K562 (cell line): ENCODE measurements at regions not wholly inside any gene's neighbourhood (a gene's known extent, or its start where the extent isn't known, plus 50 kb on each side); places are given as distances from the start of the nearest gene placed in this dataset.

Experiments
- ATAC-seq: fragments of 200-7000 bp; cut with Tn5 transposase; 3 replicates; pipeline ENCODE4 v1.9.1; 2020; ENCODE audit warnings: moderate library complexity
- BruUV-seq: library from RNA; stranded (reverse); fragments of 400-500 nt; replicated peaks from 2 replicates; lab custom pipeline; 2021; lab: Mats Ljungman, UMichigan
- CTCF ChIA-PET: fragments of 300-600 bp; formaldehyde crosslinking; extraction: SDS; loops from one replicate; lab custom pipeline; 2021; ENCODE audit warnings: low intra/inter-chr PET ratio; lab: Yijun Ruan, JAX
- POLR2A ChIA-PET: fragments of 300-600, 350-650 bp; sonication (Branson Sonifier 250); formaldehyde crosslinking; extraction: SDS; loops from one replicate; lab custom pipeline; 2021; ENCODE audit warnings: antibody characterized with exemption, inconsistent platforms; lab: Yijun Ruan, JAX
- DNase-seq, 4 experiments: peaks; one replicate each; pipeline versions ENCODE4 v3.0.0 to v3.0.0-alpha.2; 2011 to 2018; ENCODE audit warnings: low spot score in 3 of 4, mixed read lengths in 3 of 4; ENCODE audit errors: extremely low read depth in 1 of 4
- FAIRE-seq: peaks from 2 replicates; lab custom pipeline; 2011; peaks lifted over from hg19 to GRCh38; lab: Jason Lieb, UNC
- H2AFZ ChIP-seq: 2 replicates; pipeline ENCODE4 v1.6.0; 2011; ENCODE audit warnings: low read depth, low read length, control low read depth, inconsistent platforms
- H3K27ac ChIP-seq: fragments of 200-600 bp; 3 replicates; pipeline ENCODE4 v1.8.0; 2011; ENCODE audit warnings: low read depth, mild to moderate bottlenecking, control low read depth, inconsistent platforms, low read length, moderate library complexity, mixed read lengths; ENCODE audit errors: extremely low read depth
- H3K27me3 ChIP-seq, 2 experiments: fragments of 300-600 bp in 1 of 2; 2 replicates in 1 of 2; 3 replicates in 1 of 2; pipeline versions ENCODE4 v1.6.0 to v1.8.0; 2011; ENCODE audit warnings: inconsistent platforms in 2 of 2, low read length in 2 of 2, mild to moderate bottlenecking in 1 of 2, mixed read lengths in 1 of 2, moderate library complexity in 1 of 2; ENCODE audit not compliant: control insufficient read depth in 2 of 2, insufficient read depth in 2 of 2
- H3K36me3 ChIP-seq: fragments of 300-600 bp; 3 replicates; pipeline ENCODE4 v1.8.0; 2011; ENCODE audit warnings: mild to moderate bottlenecking, low read length, inconsistent platforms; ENCODE audit not compliant: control insufficient read depth, insufficient read depth
- H3K4me1 ChIP-seq, 2 experiments: fragments of 200-600 bp in 1 of 2; replicated peaks in 1 of 2; 2 replicates in 1 of 2; 3 replicates in 1 of 2; pipeline versions ENCODE4 v1.5.1 to v1.8.0; 2011; ENCODE audit warnings: inconsistent platforms in 2 of 2, low read length in 2 of 2, mild to moderate bottlenecking in 1 of 2, mixed read lengths in 1 of 2, moderate library complexity in 1 of 2; ENCODE audit not compliant: control insufficient read depth in 2 of 2, insufficient read depth in 2 of 2
- H3K4me2 ChIP-seq: 2 replicates; pipeline ENCODE4 v1.6.1; 2011; ENCODE audit warnings: low read length, control low read depth, inconsistent platforms, mixed read lengths; ENCODE audit not compliant: insufficient read depth
- H3K4me3 ChIP-seq: fragments of 200-600 bp; sonication (generic), shearing (Covaris generic); 2 replicates; pipeline ENCODE4 v1.5.1; 2016; ENCODE audit warnings: control low read depth, inconsistent platforms
- H3K79me2 ChIP-seq: fragments of 200-600 bp; 3 replicates; pipeline ENCODE4 v1.8.0; 2011; ENCODE audit warnings: low read length, inconsistent platforms; ENCODE audit not compliant: control insufficient read depth, insufficient read depth
- H3K9ac ChIP-seq, 2 experiments: 2 replicates each; pipeline versions ENCODE4 v1.6.0 to v1.6.1; 2011; ENCODE audit warnings: low read depth in 2 of 2, low read length in 2 of 2, control low read depth in 1 of 2, inconsistent platforms in 1 of 2, mild to moderate bottlenecking in 1 of 2, mixed read lengths in 1 of 2; ENCODE audit not compliant: insufficient read depth in 1 of 2
- H3K9me1 ChIP-seq: one replicate; pipeline ENCODE4 v1.6.0; 2011; ENCODE audit warnings: inconsistent platforms, mild to moderate bottlenecking, low read length, moderate library complexity; ENCODE audit not compliant: control insufficient read depth, insufficient read depth
- H3K9me3 ChIP-seq: replicated peaks from 2 replicates; pipeline ENCODE4 v1.5.1; 2011; ENCODE audit warnings: low read depth, low read length, inconsistent platforms; ENCODE audit not compliant: control insufficient read depth, insufficient read depth
- H4K20me1 ChIP-seq: replicated peaks from 2 replicates; pipeline ENCODE4 v1.6.1; 2011; ENCODE audit warnings: low read length, inconsistent platforms, mixed read lengths; ENCODE audit not compliant: control insufficient read depth, insufficient read depth
- HSF4 ChIP-seq: fragments of 250-450 bp; sonication (Bioruptor Pico); IDR thresholded peaks from 2 replicates; pipeline ENCODE4 v2.1.2; 2022; ENCODE audit warnings: mild to moderate bottlenecking, moderate library complexity, borderline replicate concordance
- L3MBTL2 ChIP-seq: fragments of 450-650 bp; IDR thresholded peaks from 2 replicates; pipeline ENCODE4 v1.6.1; 2016; ENCODE audit warnings: mild to moderate bottlenecking, moderate library complexity
- ZNF146 ChIP-seq: IDR thresholded peaks from one replicate; pipeline ENCODE4 v1.6.1; 2018; ENCODE audit warnings: missing compliant biosample characterization; ENCODE audit not compliant: unreplicated experiment
- WGBS: fragments of 100-300 bp; shearing (Covaris generic); methylation state at CpG from one replicate; pipeline ENCODE4 v1.1.6; 2016; ENCODE audit warnings: low coverage, mixed read lengths; ENCODE audit not compliant: insufficient coverage; ENCODE audit errors: missing lambda C conversion rate; 5-methylcytosine and 5-hydroxymethylcytosine counted together
- in situ Hi-C: fragments of 300-500 bp; cut with MboI; formaldehyde crosslinking; loops from 4 replicates; pipeline ENCODE4 v1.15.0; 2018; ENCODE audit warnings: inconsistent platforms, mixed read lengths
- intact Hi-C: fragments of 100-400 bp; cut with micrococcal nuclease; formaldehyde crosslinking; loops from 2 replicates; pipeline ENCODE4 v1.14.2; 2022
- TF ChIP-seq, protein P1 (sequence below): fragments of 450-650 bp; IDR thresholded peaks from 2 replicates; pipeline ENCODE4 v1.6.1; 2014; ENCODE audit warnings: low read depth, mild to moderate bottlenecking, moderate library complexity, borderline replicate concordance
- TF ChIP-seq, protein P2 (sequence below), 3 experiments: IDR thresholded peaks in 2 of 3; conservative IDR thresholded peaks in 1 of 3; 2 replicates each; pipeline ENCODE4 v1.5.1; 2011 to 2012; ENCODE audit warnings: low read length in 3 of 3, mild to moderate bottlenecking in 3 of 3, control low read depth in 2 of 3, improper control_type of control experiment in 1 of 3, inconsistent platforms in 1 of 3, low read depth in 1 of 3, mixed read lengths in 1 of 3, moderate library complexity in 1 of 3; ENCODE audit not compliant: insufficient read depth in 2 of 3
- TF ChIP-seq, protein P3 (sequence below): fragments of 250-450 bp; sonication (Bioruptor Pico); IDR thresholded peaks from 2 replicates; pipeline ENCODE4 v1.4.0; 2020; ENCODE audit warnings: mild to moderate bottlenecking, moderate library complexity

DNA sequence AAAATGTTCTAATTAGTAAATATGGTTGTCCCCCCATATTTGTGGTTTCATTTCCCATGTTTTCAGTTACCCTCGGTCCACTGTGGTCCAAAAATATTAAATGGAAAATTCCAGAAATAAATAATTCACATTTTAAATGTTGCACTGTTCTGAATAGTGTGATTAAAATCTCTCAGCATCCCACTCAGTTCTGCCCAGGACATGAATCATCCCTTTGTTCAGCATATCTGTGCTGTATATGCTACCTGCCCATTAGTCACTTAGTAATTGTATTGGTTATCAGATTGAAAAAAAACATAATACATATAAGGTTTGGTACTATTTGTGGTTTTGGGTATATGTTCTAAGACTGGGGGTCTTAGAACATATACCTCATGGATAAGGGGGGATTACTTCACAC is 55.1 kb upstream of the NXF3 start:
- peaks cover 0 to 6% of the 10 kb centered on the region in 2 experiments; a peak in 3 of 5 replicates for H3K4me1 ChIP-seq
- no peak overlapping the region for H3K27ac ChIP-seq
- H3K9me3 ChIP-seq = no peaks in the 10 kb centered on the region
- H4K20me1 ChIP-seq = no peaks in the 10 kb centered on the region
- WGBS = 5% methylated on average over 1 of the region's 1 CpG
- ChIA-PET CTCF (no interaction called here), POLR2A (no interaction called here)
- no peak overlapping the region for H3K9ac ChIP-seq
- TF ChIP-seq, protein P1, sequence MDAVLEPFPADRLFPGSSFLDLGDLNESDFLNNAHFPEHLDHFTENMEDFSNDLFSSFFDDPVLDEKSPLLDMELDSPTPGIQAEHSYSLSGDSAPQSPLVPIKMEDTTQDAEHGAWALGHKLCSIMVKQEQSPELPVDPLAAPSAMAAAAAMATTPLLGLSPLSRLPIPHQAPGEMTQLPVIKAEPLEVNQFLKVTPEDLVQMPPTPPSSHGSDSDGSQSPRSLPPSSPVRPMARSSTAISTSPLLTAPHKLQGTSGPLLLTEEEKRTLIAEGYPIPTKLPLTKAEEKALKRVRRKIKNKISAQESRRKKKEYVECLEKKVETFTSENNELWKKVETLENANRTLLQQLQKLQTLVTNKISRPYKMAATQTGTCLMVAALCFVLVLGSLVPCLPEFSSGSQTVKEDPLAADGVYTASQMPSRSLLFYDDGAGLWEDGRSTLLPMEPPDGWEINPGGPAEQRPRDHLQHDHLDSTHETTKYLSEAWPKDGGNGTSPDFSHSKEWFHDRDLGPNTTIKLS = no peak
- TF ChIP-seq L3MBTL2 = no peak
- no peak for TF ChIP-seq ZNF146 (CRISPR knock-in tag)
- TF ChIP-seq, protein P2, sequence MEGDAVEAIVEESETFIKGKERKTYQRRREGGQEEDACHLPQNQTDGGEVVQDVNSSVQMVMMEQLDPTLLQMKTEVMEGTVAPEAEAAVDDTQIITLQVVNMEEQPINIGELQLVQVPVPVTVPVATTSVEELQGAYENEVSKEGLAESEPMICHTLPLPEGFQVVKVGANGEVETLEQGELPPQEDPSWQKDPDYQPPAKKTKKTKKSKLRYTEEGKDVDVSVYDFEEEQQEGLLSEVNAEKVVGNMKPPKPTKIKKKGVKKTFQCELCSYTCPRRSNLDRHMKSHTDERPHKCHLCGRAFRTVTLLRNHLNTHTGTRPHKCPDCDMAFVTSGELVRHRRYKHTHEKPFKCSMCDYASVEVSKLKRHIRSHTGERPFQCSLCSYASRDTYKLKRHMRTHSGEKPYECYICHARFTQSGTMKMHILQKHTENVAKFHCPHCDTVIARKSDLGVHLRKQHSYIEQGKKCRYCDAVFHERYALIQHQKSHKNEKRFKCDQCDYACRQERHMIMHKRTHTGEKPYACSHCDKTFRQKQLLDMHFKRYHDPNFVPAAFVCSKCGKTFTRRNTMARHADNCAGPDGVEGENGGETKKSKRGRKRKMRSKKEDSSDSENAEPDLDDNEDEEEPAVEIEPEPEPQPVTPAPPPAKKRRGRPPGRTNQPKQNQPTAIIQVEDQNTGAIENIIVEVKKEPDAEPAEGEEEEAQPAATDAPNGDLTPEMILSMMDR (IDR thresholded peaks at IDR 0.05 in 2 of 3, conservative IDR thresholded peaks at IDR 0.05 in 1 of 3; ENCODE audit: insufficient read depth in 2 of 3, low read depth in 1 of 3, low read length in 3 of 3) = no peak
- no peak for TF ChIP-seq HSF4 (CRISPR knock-in tag)
- TF ChIP-seq, protein P3, sequence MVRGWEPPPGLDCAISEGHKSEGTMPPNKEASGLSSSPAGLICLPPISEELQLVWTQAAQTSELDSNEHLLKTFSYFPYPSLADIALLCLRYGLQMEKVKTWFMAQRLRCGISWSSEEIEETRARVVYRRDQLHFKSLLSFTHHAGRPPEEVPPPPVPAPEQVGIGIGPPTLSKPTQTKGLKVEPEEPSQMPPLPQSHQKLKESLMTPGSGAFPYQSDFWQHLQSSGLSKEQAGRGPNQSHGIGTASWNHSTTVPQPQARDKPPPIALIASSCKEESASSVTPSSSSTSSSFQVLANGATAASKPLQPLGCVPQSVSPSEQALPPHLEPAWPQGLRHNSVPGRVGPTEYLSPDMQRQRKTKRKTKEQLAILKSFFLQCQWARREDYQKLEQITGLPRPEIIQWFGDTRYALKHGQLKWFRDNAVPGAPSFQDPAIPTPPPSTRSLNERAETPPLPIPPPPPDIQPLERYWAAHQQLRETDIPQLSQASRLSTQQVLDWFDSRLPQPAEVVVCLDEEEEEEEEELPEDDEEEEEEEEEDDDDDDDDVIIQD (CRISPR knock-in tag) = no peak
- intact Hi-C loops (no loop called here), in situ Hi-C loops (no loop called here)
- no peaks in the 10 kb centered on the region for H3K36me3 ChIP-seq
- H3K9me1 ChIP-seq = no peaks in the 10 kb centered on the region
- H2AFZ ChIP-seq = no peak overlapping the region
- no peak overlapping the region for H3K4me2 ChIP-seq
- H3K27me3 ChIP-seq = no peaks in the 10 kb centered on the region
- BruUV-seq = no TSS peak
- FAIRE-seq (no peak), DNase-seq (no peak), ATAC-seq (no peak)
- no peaks in the 10 kb centered on the region for H3K79me2 ChIP-seq
- H3K4me3 ChIP-seq = no peak overlapping the region
